LNCaP clone FGC (cell line): ENCODE measurements at regions not wholly inside any gene's neighbourhood (a gene's known extent, or its start where the extent isn't known, plus 50 kb on each side); places are given as distances from the start of the nearest gene placed in this dataset.

Source experiments
- DNase-seq: peaks from one replicate; pipeline ENCODE4 v3.0.0-alpha.2; 2011; ENCODE audit warnings: low read depth
- H3K4me3 ChIP-seq: 2 replicates; pipeline ENCODE4 v1.5.1; 2011; ENCODE audit warnings: mild to moderate bottlenecking, low read depth, low read length, control low read depth
- TF ChIP-seq, protein P1 (sequence below): IDR thresholded peaks from 2 replicates; pipeline ENCODE4 v1.5.1; 2012; ENCODE audit warnings: mild to moderate bottlenecking; ENCODE audit not compliant: control insufficient read depth, insufficient read depth; ENCODE audit errors: extremely low read depth

DNA sequence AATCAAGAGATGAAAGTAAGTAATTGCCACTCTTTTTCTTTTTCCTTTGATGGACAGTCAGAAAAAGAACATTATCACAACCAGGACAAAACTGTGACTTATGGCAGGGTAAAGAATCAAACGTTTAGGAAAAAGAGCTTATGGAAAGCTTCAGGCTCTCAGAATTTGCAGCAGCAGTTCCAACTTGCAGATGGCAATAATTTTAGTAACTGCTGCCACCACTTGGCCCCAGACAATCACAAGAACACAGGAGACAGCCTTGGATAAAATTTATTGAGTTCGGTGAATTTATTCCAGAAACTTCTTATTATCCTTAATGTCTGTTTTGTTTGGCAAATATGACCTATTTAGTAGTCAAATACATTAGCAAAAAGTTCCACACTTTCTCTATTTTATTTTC lies 804.4 kb downstream of the BRINP3 start:
- no peak for DNase-seq
- TF ChIP-seq, protein P1, sequence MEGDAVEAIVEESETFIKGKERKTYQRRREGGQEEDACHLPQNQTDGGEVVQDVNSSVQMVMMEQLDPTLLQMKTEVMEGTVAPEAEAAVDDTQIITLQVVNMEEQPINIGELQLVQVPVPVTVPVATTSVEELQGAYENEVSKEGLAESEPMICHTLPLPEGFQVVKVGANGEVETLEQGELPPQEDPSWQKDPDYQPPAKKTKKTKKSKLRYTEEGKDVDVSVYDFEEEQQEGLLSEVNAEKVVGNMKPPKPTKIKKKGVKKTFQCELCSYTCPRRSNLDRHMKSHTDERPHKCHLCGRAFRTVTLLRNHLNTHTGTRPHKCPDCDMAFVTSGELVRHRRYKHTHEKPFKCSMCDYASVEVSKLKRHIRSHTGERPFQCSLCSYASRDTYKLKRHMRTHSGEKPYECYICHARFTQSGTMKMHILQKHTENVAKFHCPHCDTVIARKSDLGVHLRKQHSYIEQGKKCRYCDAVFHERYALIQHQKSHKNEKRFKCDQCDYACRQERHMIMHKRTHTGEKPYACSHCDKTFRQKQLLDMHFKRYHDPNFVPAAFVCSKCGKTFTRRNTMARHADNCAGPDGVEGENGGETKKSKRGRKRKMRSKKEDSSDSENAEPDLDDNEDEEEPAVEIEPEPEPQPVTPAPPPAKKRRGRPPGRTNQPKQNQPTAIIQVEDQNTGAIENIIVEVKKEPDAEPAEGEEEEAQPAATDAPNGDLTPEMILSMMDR, result peak; percentile 55
- no peak overlapping the region for H3K4me3 ChIP-seq

DNA sequence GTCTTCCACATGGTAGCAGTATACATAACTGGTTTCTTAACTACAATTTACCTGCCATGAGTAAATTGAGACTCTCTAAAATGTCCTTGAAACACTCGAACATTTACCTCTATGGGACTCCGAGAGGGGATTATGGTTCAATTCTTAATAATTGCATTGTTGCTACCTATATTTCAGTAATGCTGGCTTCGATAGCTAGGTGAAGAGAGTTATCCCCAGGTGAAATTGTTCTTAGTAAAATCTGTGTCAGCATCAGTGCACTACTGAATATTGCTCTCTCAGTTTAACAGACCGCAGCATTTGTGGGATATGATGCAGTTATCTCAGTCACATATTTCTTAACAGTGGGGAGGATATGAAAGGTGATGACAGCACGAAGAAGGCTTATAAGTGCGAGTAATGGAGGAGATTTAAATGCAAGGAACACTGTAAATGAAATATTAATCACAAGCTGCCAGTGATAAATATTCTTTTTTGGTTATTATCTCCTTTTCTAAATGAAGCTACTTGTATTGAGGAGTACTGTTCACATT lies 801.9 kb downstream of the BRINP3 start:
- TF ChIP-seq, protein P1, result no peak
- H3K4me3 ChIP-seq, result no peak overlapping the region
- DNase-seq, result no peak

DNA sequence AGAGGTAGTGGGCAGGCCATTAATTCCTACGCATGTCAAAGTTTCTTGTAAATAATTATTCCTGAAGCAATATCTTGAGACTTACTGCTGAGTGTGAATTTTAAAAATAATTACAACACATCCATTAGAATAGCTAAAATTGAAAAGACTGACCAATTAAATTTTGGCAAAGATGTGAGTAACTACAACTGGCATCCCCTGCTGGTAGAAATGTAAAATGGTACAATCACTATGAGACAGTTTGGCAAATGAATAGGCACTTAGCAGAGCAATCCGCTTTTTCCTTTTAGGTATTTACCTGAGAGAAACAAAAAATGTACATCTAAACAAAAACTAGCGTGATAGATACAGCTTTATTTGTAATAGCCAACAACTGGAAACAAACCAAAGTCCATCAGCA lies 798.9 kb downstream of the BRINP3 start:
- TF ChIP-seq, protein P1, result peak; percentile 40
- H3K4me3 ChIP-seq, result no peak overlapping the region
- no peak for DNase-seq

DNA sequence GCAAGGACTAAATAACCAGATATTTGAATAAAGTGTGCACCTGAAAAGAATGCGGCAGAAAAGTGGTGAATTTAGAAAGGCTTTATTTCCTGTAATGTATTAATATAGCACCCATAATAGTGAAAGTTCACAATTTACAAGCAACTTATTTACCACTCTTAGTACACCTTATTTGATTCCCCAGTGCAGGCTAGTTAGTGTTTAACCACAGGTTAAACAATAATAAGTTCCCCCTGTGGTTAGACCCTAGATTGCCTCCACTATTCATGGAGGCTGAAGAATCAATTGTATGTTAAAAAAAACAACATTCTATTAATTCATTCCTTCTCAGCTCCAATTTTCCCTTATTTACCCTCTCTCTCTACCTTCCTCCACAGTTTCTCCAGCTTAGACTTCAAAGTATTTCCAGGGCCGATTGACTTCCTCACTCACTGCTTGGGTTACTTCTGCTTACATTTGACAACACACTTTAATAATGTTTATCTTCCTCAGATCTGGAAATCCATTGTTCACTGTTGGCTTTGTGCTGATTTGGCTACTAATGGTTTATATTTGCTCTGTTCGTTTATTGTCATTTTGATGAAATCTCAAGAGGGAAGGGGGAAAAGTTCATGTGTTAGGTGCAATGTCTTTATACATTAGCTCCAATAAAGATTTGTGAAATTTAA lies 796.3 kb downstream of the BRINP3 start:
- peak; percentile 78 for DNase-seq
- TF ChIP-seq, protein P1, result no peak

DNA sequence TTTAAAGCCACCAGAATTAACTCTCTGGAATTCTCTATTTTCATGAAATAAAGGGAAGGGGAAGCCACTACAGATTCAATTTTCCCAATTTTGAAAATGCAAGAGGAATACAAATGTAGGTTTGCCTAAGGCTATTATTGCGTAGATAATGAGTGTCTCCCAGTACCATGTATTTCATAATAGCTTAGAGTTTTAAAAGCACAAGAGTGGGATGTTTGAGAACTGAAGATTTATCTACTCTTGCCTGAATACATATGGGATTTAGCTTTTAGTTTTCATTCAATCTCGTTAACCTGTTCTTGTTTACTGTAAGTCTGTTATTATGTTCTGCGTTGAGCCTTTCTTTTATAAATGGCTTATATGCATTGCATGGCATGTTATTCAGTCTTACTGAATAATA lies 795.1 kb downstream of the BRINP3 start:
- no peak for DNase-seq
- TF ChIP-seq, protein P1, result no peak
- H3K4me3 ChIP-seq, result no peak overlapping the region

More for the DNA sequence above, 796.3 kb downstream of the BRINP3 start:
- 0 out of 2 replicates have a peak overlapping the region, but pooled peaks have one; percentile 0 for H3K4me3 ChIP-seq

DNA sequence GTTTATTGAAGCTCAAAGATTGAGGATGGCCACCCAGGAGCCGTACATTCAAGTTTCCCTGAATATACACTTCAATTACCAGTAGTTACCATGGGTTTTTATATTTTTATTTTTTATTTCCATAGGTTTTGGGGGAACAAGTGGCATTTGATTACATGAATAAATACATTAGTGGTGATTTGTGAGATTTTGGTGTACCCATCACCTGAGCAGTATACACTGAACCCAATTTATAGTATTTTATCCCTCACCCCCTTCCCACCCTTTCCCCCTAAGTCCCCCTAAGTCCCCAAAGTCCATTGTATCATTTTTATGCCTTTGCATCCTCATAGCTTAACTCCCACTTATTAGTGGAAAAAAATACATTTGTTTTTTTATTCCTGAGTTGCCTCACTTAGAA lies 791.4 kb downstream of the BRINP3 start:
- DNase-seq, result no peak
- H3K4me3 ChIP-seq, result no peak overlapping the region
- TF ChIP-seq, protein P1, result no peak

DNA sequence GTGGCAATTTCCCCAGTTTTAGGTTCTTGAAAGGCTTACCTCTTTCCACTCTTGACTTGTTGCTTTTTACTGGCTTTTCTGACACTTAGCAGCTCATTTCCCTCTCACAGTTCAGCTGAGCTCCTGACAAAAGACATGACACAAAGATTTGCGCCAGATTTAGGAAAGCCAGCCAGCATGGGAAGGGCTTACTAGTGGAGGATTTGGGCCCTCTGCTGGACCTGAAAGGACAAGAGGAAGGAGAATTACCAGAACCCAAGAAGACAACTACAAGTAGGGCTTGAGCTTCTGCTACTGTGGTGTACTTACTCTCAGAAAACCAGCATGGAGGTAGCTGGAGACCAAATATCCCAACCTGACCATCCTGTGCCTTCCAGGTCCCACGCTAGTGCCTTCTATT lies 784.5 kb downstream of the BRINP3 start:
- DNase-seq, result no peak
- H3K4me3 ChIP-seq, result no peak overlapping the region
- TF ChIP-seq, protein P1, result no peak
